ENCODE measurements at regions not wholly inside any gene's neighbourhood (a gene's known extent, or its start where the extent isn't known, plus 50 kb on each side); places are given as distances from the start of the nearest gene placed in this dataset.

GRCh38 chr1:47686731-47687630 lies 249.1 kb downstream of the FOXD2 start:
- no peaks in the 10 kb centered on the region for H3K9me3 ChIP-seq (ENCODE audit: control insufficient read depth, insufficient read depth, low read length)
- TF ChIP-seq CTCF (IDR thresholded peaks at IDR 0.05; ENCODE audit: low read depth, low read length), result no peak
- no peak overlapping the region for H3K27ac ChIP-seq (ENCODE audit: low read depth, low read length)
- H3K4me3 ChIP-seq (ENCODE audit: low read depth, low read length), result no peak overlapping the region
- peaks cover 8% of the 10 kb centered on the region for H3K27me3 ChIP-seq (ENCODE audit: control insufficient read depth, insufficient read depth, low read length)
- CTCF ChIA-PET, result interaction anchor here (1.0 to 2.0 kb wide), 3 partner anchors 39 to 311 kb away, joined by 3 to 4 read pairs (median 4); no protein-coding TSS in a partner anchor
- no peak for DNase-seq (ENCODE audit: low read depth, low spot score)
- POLR2A ChIA-PET, result no interaction called here

- Histone ChIP-seq H3K27ac (ENCODE audit: low read depth, low read length) (no peak overlapping the region), H3K27me3 (ENCODE audit: control insufficient read depth, insufficient read depth, low read length) (peaks cover 8% of the 10 kb centered on the region), H3K9me3 (ENCODE audit: control insufficient read depth, insufficient read depth, low read length) (no peaks in the 10 kb centered on the region), H3K4me3 (ENCODE audit: low read depth, low read length) (no peak overlapping the region)
- DNase-seq (ENCODE audit: low read depth, low spot score), result no peak
- ChIA-PET POLR2A (no interaction called here), CTCF (interaction anchor here (2.0 kb wide), 1 partner anchor 118 kb away, joined by 4 read pairs; no protein-coding TSS in a partner anchor)
- TF ChIP-seq CTCF (IDR thresholded peaks at IDR 0.05; ENCODE audit: low read depth, low read length), result no peak
Observed at GRCh38 chr1:47687631-47688460, 250.0 kb downstream of the FOXD2 start.

- no peak overlapping the region for H3K4me3 ChIP-seq (ENCODE audit: low read depth, low read length)
- DNase-seq (ENCODE audit: low read depth, low spot score), result no peak
- H3K27me3 ChIP-seq (ENCODE audit: control insufficient read depth, insufficient read depth, low read length), result peaks cover 8% of the 10 kb centered on the region
- TF ChIP-seq CTCF (IDR thresholded peaks at IDR 0.05; ENCODE audit: low read depth, low read length), result no peak
- CTCF ChIA-PET, result interaction anchor here (2.0 kb wide), 1 partner anchor 119 kb away, joined by 4 read pairs; no protein-coding TSS in a partner anchor
- no peaks in the 10 kb centered on the region for H3K9me3 ChIP-seq (ENCODE audit: control insufficient read depth, insufficient read depth, low read length)
- POLR2A ChIA-PET, result no interaction called here
- no peak overlapping the region for H3K27ac ChIP-seq (ENCODE audit: low read depth, low read length)
Observed at GRCh38 chr1:47688461-47689296, 250.8 kb downstream of the FOXD2 start.

- Histone ChIP-seq H3K9me3 (ENCODE audit: control insufficient read depth, insufficient read depth, low read length) (no peaks in the 10 kb centered on the region), H3K27me3 (ENCODE audit: control insufficient read depth, insufficient read depth, low read length) (peaks cover 10% of the 10 kb centered on the region), H3K4me3 (ENCODE audit: low read depth, low read length) (no peak overlapping the region), H3K27ac (ENCODE audit: low read depth, low read length) (no peak overlapping the region)
- DNase-seq (ENCODE audit: low read depth, low spot score), result no peak
- POLR2A ChIA-PET, result no interaction called here
- CTCF ChIA-PET, result interaction anchor here (0.6 kb wide), 1 partner anchor 427 kb away, joined by 3 read pairs; no protein-coding TSS in a partner anchor
- TF ChIP-seq CTCF (IDR thresholded peaks at IDR 0.05; ENCODE audit: low read depth, low read length), result no peak
Observed at GRCh38 chr1:47689894-47690293, 252.1 kb downstream of the FOXD2 start.
